Left hindlimb (tissue), 1 donor: ENCODE measurements at regions not wholly inside any gene's neighbourhood (a gene's known extent, or its start where the extent isn't known, plus 50 kb on each side); places are given as distances from the start of the nearest gene placed in this dataset.
"Not testable (repeated sequence)": the region's sequence is repeated elsewhere in the genome, so short reads cannot be mapped to it uniquely, and the experiment has no call there.

Source experiments
- DNase-seq: peaks from one replicate; pipeline ENCODE4 v3.0.0-alpha.2; 2018

DNA sequence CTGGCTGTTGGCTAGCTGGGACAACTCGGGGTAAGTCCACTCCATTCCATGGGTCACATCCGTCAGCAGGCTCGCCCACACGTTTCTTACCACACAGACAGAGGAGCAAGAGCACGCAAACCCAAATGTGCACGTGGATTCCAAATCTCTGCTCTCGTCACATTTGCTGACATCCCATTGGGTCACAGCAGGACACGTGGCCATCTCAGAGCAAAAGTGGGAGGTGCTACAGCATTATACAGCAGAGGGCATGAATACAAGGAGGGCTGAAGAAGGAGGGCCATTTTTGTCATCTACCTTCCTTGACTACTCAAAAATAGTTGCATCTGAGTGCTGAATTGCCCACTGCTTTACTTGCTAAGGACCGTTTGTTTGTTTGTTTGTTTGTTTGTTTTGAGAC lies 84.7 kb downstream of the RBBP6 start:
- DNase-seq, result no peak

DNA sequence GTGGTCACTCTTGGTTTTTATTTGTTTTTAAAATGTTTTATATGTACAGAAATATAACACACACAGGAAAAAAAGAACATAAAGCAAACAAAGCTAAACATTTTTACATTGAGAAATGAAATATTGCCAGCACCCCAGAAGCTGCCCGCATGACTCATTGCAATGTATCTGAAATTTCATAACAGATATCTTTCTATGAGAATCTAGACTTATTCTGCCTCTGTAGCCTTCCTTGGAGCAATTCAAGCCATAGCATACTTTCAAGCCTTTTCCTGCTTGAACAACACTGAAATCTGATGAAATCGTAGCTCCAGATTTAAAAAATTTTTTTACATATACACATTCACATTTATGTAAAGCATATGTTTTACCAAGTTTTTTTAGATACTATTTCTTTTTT lies 86.9 kb downstream of the RBBP6 start:
- DNase-seq, result no peak

DNA sequence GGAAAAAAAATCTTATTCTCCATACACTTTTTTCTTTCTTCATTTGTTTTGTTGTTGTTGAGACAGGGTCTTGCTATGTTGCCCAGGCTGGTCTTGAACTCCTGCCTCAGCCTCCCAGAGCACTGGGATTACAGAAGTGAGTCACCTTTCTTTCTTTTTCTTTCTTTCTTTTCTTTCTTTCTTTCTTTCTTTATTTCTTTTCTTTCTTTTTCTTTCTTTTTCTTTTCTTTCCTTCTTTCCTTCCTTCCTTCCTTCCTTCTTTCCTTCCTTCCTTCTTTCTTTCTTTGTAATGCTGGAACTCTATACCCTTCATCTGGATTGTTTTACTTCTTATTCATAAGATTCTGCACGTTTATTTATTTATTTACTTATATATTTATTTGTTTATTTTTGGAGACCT lies 94.5 kb upstream of the TNRC6A start:
- DNase-seq, result no peak

DNA sequence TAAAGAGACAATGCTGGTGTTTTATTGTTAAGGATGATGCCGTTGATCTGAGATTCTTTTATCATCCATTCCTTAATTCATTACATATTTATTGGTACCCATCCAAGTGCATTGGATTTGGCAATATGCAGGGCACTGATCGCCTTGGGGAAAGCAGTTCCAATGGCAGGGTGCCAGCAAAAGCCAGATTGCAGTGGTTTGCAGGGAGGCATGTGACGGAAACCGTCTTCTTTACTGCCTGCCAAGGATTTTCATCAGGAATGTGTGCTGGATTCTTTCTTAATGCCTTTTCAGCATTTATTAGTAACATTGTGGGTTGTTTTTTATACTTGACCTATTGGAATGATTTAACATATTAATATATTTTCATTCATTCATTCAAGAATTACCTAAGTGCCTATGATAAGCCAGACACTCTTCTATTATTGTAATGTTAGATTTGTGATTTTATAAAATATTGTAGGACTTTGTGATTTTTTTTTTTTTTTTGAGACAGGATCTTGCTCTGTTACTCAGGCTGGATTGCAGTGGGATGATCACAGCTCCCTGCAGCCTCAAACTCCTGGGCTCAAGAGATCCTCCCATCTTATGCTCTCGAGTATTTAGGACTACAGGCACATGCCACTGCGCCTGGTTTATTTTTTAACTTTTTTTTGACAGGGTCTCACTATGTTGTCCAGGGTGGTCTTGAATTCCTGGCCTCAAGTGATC lies 93.4 kb upstream of the TNRC6A start:
- DNase-seq, result peak; percentile 69

DNA sequence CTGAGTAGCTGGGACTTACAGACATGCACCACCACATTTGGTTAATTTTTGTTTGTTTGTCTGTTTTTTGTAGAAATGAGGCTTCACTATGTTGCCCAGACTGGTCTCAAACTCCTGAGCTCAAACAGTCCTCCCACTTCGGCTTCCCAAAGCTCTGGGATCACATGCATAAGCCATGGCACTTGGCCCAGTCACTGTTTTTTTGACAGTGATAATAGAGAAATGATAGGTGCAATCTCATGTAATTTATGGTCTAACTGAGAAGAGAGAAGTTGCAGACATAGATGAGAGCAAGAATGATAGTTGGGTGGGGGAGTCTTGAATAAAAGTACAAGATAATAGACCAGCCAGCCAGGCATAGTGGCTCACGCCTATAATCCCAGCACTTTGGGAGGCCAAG lies 89.7 kb upstream of the TNRC6A start:
- DNase-seq, result no peak

GRCh38 chr16:24643489-24643888 lies 86.0 kb upstream of the TNRC6A start:
- DNase-seq, result no peak

GRCh38 chr16:24645739-24646645 lies 83.5 kb upstream of the TNRC6A start:
- no peak for DNase-seq

DNA sequence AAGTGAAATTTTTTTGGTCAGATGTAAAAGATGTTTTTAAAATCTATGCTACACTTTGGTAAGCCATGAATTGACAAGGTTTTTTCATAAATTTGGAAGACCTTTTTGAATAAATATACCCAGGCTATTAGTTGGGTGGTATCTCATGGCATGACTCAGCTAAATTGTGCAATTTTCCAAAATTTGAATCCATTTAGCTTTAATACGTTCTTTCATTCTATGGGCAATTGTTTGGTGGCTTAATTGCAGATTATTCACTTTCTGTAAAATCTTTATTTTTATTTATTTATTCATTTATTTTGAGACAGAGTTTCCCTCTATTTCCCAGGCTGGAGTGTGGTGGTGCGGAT lies 82.8 kb upstream of the TNRC6A start:
- no peak for DNase-seq

DNA sequence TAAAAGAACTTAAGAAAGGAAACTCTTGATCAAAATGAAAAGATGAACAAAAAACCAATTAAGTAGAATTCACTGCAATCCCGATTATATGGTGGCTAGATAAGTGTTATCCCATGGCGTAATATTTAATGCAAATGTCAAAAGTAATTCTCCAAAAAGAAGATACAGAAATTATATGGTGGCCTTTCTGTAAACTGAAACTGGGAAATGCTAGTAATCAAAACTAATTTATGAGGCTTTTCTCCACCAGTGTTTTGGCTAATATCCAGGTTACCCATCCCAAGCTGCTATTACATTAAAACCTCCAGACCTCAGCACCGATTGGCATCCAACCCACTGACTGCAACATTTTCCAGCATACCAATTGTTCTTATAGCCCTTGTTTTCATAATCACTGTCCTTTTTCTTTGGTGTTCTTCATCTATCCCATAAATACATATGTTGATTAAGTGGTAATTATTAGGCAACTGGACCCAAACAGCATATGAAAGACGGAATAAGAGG lies 77.2 kb upstream of the TNRC6A start:
- no peak for DNase-seq

- no peak for DNase-seq
Measured at GRCh38 chr16:24652803-24653202, 76.6 kb upstream of the TNRC6A start.

DNA sequence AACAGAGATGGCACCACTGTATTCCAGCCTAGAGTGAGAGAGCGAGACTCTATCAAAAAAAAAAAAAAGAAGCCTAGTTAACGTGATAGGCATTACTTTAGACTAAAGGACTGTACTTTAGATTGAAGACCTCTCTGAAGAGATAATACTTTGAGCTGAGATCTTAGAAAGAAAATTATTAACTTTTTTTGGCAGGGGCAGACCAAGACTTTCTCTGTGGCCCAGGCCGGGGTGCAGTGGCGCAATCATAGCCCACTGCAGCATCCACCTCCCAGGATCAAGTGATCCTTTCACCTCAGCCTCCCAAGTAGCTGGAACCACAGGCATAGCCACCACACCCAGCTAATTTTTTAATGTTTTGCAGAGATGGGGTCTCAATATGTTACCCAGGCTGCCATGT lies 75.7 kb upstream of the TNRC6A start:
- no peak for DNase-seq

DNA sequence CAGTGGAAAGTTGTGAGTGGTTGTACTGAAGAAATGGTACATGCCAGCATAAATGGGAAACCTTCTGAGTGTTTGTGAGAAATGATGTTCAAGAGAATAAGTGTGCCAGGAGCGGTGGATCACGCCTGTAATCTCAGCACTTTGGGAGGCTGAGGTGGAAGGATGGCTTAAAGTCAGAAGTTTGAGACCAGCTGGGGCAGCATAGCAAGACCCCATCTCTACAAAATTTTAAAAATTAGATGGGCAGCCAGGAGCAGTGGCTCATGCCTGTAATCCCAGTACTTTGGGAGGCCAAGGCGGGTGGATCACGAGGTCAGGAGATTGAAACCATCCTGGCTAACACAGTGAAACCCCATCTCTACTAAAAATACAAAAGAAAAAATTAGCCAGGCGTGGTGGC lies 63.5 kb upstream of the TNRC6A start:
- not testable (repeated sequence) for DNase-seq

GRCh38 chr16:24667244-24667764 lies 62.1 kb upstream of the TNRC6A start:
- DNase-seq, result no peak

DNA sequence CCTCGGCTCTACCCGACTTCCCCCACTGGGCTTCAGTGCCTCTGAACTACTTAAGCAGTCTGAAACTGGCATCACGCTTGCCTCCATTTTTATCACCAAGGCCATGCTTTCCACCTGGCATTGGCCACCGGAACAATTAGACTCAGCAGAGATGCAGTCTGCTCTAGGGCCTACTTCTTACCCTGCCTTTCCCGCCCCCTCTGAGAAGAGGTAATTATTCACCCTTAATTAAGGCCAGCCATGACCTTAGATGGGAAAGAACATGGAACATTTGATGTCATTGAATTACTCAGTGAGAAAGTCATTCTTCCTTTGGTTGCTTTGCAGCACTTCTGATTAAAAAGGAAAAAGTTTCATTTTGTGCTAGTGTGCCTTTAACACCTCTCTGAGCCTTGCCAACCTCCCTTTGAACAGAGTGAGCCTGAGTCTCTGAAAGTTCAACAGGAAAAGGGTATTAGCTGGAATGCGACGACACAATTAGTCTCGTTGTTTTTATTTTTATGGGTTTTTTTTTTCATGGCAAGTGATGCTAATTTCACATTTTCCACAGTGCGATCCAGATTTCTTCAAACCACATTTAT lies 60.9 kb upstream of the TNRC6A start:
- no peak for DNase-seq

DNA sequence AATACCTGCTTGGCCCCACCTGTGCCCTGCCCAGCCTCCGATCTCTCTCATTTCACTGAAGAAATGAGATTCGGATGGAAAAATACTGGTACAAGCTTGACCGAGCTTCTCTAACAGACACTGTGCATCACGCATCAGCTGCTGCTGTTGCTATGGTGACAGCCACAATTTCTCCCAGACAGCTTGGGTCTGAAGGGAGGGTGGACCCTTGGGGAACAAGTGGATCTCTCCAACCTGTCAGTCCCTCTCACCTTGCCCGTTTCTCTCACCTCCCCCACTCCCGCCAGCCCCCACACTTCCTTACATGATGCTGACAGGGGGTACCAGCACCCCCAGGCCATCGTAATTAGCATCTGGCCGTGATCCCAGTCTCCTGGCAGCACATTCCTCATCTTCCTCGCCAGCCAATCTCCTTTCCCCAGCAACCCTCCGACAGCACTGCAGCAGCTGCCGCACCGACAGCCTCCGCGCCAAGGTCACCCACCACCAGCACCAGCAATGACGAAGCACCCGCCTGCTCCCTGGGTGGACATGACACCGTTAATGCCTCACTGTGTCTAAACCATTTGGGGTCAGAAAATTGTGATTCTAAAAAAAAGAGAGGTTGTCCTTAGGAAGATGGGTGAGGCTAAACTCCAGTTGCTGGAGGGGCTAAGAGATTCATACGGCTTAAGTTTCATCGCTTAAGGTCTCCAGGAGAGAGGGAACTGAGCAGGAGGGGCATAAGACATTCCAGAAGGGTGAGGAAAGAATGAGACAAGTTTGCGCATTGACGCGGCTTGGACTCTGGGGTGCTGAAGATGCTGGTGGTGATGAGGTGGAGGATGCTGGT lies 58.6 kb upstream of the TNRC6A start:
- DNase-seq, result peak; percentile 70

- no peak for DNase-seq
Measured at GRCh38 chr16:24671455-24671954, 57.9 kb upstream of the TNRC6A start.

GRCh38 chr16:24673155-24673554 lies 56.3 kb upstream of the TNRC6A start:
- DNase-seq, result no peak

GRCh38 chr16:24674877-24675276 lies 54.6 kb upstream of the TNRC6A start:
- DNase-seq, result no peak

- DNase-seq, result no peak
Measured at GRCh38 chr16:24677388-24677787, 52.1 kb upstream of the TNRC6A start.
